ENCODE measurements at regions not wholly inside any gene's neighbourhood (a gene's known extent, or its start where the extent isn't known, plus 50 kb on each side); places are given as distances from the start of the nearest gene placed in this dataset.

DNA sequence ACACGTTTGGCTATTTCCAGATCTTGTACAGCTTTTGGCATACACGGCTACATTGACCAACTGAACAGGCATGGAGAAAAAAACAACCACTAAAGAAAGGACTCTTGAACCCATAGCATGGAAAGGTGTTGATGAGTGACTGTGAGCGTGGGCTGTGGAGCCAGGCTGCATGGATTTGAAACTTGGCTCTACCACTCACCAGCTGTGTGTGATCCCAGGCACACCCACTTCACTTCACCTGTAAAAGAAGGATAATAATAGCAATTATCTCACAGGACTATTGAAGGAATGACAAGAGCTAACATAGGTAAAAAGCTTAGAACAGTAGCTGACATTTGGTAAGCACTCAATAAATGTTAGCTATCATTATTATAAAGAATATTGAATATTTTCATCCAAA, 301.7 kb upstream of the CPEB2 start:
- DNase-seq: no peak
- Mint-ChIP-seq H3K4me3 (ENCODE audit: unreplicated experiment) (no peak overlapping the region), H3K36me3 (ENCODE audit: unreplicated experiment) (no peaks in the 10 kb centered on the region), H3K4me1 (ENCODE audit: low read depth, unreplicated experiment) (no peaks in the 10 kb centered on the region), H3K27ac (ENCODE audit: unreplicated experiment) (no peak overlapping the region), H3K9me3 (ENCODE audit: unreplicated experiment) (peaks cover 2% of the 10 kb centered on the region), H3K27me3 (ENCODE audit: unreplicated experiment) (no peaks in the 10 kb centered on the region)
- TF ChIP-seq, protein P1, sequence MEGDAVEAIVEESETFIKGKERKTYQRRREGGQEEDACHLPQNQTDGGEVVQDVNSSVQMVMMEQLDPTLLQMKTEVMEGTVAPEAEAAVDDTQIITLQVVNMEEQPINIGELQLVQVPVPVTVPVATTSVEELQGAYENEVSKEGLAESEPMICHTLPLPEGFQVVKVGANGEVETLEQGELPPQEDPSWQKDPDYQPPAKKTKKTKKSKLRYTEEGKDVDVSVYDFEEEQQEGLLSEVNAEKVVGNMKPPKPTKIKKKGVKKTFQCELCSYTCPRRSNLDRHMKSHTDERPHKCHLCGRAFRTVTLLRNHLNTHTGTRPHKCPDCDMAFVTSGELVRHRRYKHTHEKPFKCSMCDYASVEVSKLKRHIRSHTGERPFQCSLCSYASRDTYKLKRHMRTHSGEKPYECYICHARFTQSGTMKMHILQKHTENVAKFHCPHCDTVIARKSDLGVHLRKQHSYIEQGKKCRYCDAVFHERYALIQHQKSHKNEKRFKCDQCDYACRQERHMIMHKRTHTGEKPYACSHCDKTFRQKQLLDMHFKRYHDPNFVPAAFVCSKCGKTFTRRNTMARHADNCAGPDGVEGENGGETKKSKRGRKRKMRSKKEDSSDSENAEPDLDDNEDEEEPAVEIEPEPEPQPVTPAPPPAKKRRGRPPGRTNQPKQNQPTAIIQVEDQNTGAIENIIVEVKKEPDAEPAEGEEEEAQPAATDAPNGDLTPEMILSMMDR (IDR thresholded peaks at IDR 0.05; ENCODE audit: partially characterized antibody, unreplicated experiment): no peak

DNA sequence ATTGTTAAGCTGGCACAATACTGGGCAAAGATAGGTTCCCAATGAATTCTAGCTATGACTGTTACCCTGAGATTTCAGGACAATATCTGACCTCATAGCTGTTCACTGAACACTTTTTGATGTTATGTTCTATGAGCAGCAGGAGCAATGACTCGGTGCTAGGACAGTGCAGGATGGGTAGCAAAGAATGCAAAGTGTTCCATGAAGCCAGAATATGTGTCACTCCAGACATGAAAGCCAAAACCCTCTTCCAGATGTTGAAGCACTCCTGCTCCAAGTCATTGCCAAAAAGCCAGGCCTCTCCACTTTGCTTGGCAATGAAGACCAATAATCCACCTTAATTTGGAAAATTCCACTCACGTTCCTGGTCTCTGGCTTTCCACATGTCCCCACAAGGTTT, 300.9 kb upstream of the CPEB2 start:
- peaks cover 2% of the 10 kb centered on the region for H3K9me3 Mint-ChIP-seq (ENCODE audit: unreplicated experiment)
- TF ChIP-seq, protein P1 (IDR thresholded peaks at IDR 0.05; ENCODE audit: partially characterized antibody, unreplicated experiment): no peak
- DNase-seq: no peak
- H3K36me3 Mint-ChIP-seq (ENCODE audit: unreplicated experiment): no peaks in the 10 kb centered on the region
- no peak overlapping the region for H3K27ac Mint-ChIP-seq (ENCODE audit: unreplicated experiment)
- no peak overlapping the region for H3K4me3 Mint-ChIP-seq (ENCODE audit: unreplicated experiment)
- no peaks in the 10 kb centered on the region for H3K27me3 Mint-ChIP-seq (ENCODE audit: unreplicated experiment)
- no peaks in the 10 kb centered on the region for H3K4me1 Mint-ChIP-seq (ENCODE audit: low read depth, unreplicated experiment)

DNA sequence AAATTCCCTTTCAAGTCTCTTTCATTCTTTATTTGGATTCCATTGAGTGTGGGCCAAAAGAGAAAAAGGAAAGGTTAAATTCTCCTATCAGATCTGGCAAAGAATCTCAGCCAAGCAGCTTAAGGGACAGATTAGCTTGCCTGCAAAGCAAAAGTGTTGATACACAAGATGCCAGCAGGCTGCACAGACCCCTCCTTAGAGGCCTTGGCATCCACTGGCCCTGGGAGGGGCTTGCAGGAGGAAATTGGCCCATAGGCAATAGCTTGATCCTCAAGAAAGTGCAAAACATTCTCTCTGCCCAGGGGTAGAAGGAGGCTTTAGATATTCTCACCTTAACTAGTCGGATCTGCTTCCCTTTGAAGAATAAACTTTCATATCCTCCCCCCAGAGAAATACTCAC, 300.4 kb upstream of the CPEB2 start:
- no peak overlapping the region for H3K27ac Mint-ChIP-seq (ENCODE audit: unreplicated experiment)
- H3K36me3 Mint-ChIP-seq (ENCODE audit: unreplicated experiment): no peaks in the 10 kb centered on the region
- no peak for DNase-seq
- H3K27me3 Mint-ChIP-seq (ENCODE audit: unreplicated experiment): no peaks in the 10 kb centered on the region
- no peaks in the 10 kb centered on the region for H3K4me1 Mint-ChIP-seq (ENCODE audit: low read depth, unreplicated experiment)
- H3K4me3 Mint-ChIP-seq (ENCODE audit: unreplicated experiment): no peak overlapping the region
- peaks cover 2% of the 10 kb centered on the region for H3K9me3 Mint-ChIP-seq (ENCODE audit: unreplicated experiment)
- TF ChIP-seq, protein P1 (IDR thresholded peaks at IDR 0.05; ENCODE audit: partially characterized antibody, unreplicated experiment): no peak

DNA sequence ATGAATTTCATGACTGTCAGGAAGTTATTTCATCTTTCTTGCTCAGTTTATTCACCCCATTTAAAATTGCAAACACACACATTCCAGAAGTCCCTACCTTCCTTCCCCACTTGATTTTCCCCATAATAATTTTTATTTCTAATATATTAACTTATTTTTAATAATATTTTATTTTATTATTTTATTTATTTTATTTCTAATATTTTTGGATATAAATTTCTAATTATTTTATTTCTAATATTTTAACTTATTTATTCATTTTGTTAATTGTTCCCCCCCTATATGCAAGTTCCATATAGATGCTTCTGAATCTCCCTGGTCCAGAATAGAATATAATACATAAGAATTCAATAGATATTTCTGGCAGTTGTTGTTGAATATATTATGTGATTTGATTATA, 293.7 kb upstream of the CPEB2 start:
- no peaks in the 10 kb centered on the region for H3K36me3 Mint-ChIP-seq (ENCODE audit: unreplicated experiment)
- H3K4me1 Mint-ChIP-seq (ENCODE audit: low read depth, unreplicated experiment): peaks cover 9% of the 10 kb centered on the region
- TF ChIP-seq, protein P1 (IDR thresholded peaks at IDR 0.05; ENCODE audit: partially characterized antibody, unreplicated experiment): no peak
- H3K9me3 Mint-ChIP-seq (ENCODE audit: unreplicated experiment): no peaks in the 10 kb centered on the region
- no peak for DNase-seq
- H3K27ac Mint-ChIP-seq (ENCODE audit: unreplicated experiment): no peak overlapping the region
- peaks cover 3% of the 10 kb centered on the region for H3K27me3 Mint-ChIP-seq (ENCODE audit: unreplicated experiment)
- H3K4me3 Mint-ChIP-seq (ENCODE audit: unreplicated experiment): no peak overlapping the region

DNA sequence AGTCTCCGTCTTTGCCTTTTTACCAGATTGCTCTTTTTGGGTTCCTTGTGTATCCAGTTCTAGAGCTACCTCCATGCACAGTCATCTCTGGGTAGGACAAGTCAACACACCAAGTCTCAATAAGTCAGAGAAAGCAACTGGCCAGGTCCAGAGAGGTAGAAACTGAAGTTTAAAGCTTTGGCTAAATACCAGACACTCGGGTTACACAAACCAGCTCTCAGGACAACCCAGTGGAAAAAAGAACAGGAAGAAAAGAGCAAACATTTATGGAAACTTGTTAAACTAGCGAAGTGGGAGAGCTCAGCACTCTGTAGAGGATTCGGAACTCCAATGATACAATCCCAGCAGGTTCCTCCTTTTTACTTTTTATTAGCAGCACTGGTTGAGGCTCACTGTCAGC, 291.0 kb upstream of the CPEB2 start:
- Mint-ChIP-seq H3K9me3 (ENCODE audit: unreplicated experiment) (no peaks in the 10 kb centered on the region), H3K4me1 (ENCODE audit: low read depth, unreplicated experiment) (peaks cover 10% of the 10 kb centered on the region), H3K27ac (ENCODE audit: unreplicated experiment) (no peak overlapping the region), H3K27me3 (ENCODE audit: unreplicated experiment) (peaks cover 3% of the 10 kb centered on the region), H3K4me3 (ENCODE audit: unreplicated experiment) (no peak overlapping the region), H3K36me3 (ENCODE audit: unreplicated experiment) (no peaks in the 10 kb centered on the region)
- TF ChIP-seq, protein P1 (IDR thresholded peaks at IDR 0.05; ENCODE audit: partially characterized antibody, unreplicated experiment): no peak
- no peak for DNase-seq

Measured in glutamatergic neuron (in vitro differentiated cells).